NOMO-1 treated with DMSO at 0.1 percent for 48 hours (cell line): ENCODE measurements at regions not wholly inside any gene's neighbourhood (a gene's known extent, or its start where the extent isn't known, plus 50 kb on each side); places are given as distances from the start of the nearest gene placed in this dataset.

Experiments used
- DNase-seq: peaks from one replicate; lab custom pipeline; 2025; ENCODE audit not compliant: unreplicated experiment; lab: John Stamatoyannopoulos, UW

DNA sequence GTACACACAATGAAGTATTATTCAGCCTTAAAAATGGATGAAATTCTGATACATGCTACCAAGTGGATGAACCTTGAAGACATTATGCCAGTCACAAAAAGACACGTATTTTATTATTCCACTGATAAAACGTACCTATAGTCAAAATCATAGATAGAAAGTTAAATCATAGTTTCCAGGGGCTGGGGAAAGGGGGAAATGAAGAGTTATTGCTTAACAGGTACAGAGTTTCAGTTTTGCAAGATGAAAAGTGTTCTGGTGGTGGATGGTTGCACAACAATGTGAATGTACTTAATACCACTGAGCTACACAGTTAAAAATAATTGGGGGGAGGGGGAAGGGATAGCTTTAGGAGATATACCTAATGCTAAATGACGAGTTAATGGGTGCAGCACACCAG is 63.5 kb upstream of the FOXN2 start:
- DNase-seq: peak; percentile 92

- DNase-seq: no peak
These were observed 62.9 kb upstream of the FOXN2 start for GRCh38 chr2:48251437-48252148.

DNA sequence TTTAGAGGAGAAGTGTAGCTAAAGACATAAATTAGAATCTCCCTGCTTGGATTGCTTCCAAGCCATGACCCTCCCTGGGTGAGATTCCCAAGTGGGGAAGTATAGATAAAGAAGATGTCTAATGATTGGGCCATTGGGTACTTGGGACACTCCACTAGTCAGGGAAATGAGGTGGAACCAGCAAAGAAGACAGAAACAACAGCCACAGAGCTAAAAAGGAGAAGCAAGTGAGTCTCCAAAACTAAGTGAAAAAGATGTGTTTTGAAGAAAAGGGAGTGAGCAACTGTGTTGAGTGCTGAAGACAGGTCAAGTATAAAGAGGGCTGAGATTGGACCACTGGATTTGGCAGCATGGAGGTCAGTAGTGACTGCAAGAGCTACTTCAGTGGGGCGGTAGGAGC is 61.2 kb upstream of the FOXN2 start:
- DNase-seq: peak; percentile 44

GRCh38 chr2:48254839-48255238 is 59.6 kb upstream of the FOXN2 start:
- DNase-seq: no peak

- no peak for DNase-seq
These were observed 57.0 kb upstream of the FOXN2 start for GRCh38 chr2:48257456-48257855.

- DNase-seq: peak; percentile 60
These were observed 55.9 kb upstream of the FOXN2 start for GRCh38 chr2:48258481-48259149.

DNA sequence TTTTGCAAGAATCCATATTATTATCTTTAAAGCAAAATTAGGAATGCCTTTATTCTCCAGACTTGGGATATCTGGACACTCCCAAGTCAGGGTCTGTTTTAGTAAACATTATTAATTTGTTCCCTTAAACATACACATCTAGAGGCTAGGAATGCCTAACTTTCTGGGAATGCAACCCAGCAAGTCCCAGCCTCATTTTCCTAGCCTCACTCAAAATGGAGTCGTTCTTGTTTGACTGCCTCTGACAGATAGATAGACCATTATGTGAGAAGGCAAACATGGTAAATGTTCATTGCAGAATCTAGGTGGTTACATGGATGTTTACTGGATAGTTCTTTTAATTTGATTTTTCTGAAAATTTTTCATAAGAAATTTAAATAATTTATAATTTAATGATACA is 54.7 kb upstream of the FOXN2 start:
- no peak for DNase-seq

- no peak for DNase-seq
These were observed 49.9 kb upstream of the FOXN2 start for GRCh38 chr2:48264627-48265026.
